ENCODE measurements at regions not wholly inside any gene's neighbourhood (a gene's known extent, or its start where the extent isn't known, plus 50 kb on each side); places are given as distances from the start of the nearest gene placed in this dataset.

DNA sequence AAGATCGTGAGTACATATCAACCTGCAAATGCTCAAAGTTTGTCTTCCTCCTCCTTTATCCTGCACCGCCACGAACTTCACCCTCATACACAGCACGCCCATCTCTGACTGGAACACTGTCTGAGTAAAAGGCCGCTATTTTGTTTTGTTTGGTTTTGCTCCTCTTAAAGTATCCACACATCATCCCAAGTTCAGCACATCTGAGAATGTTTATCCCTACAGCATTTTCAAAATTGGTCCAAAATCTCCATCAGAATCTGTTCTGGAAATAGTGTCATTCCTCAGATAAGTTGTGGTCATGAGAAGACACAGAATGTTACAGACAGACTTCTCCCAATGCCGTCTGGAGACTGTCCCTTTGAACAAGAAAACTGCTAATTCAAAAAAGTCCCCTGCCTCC lies 251.6 kb upstream of the ARID1B start:
- Mint-ChIP-seq H3K36me3 (no peaks in the 10 kb centered on the region), H3K27me3 (no peaks in the 10 kb centered on the region), H3K27ac (no peak overlapping the region), H3K9me3 (peaks cover 0 to 7% (median under 1%) of the 10 kb centered on the region in 7 donors), H3K4me3 (no peak overlapping the region), H3K4me1 (peaks cover 0 to 2% (median 0%) of the 10 kb centered on the region in 4 donors)
- DNase-seq (no peak), ATAC-seq (ENCODE audit: low read depth in 2 of 2) (no peak)
- no peaks in the 10 kb centered on the region for H3K4me1 ChIP-seq (ENCODE audit: control insufficient read depth, insufficient read depth, low read length, poor library complexity, severe bottlenecking)
- no peak overlapping the region for H3K4me3 ChIP-seq (ENCODE audit: low read depth, low read length)
- no peaks in the 10 kb centered on the region for H3K9me3 ChIP-seq (ENCODE audit: control insufficient read depth in 2 of 2, low read length in 2 of 2)
- no peak overlapping the region for H3K27ac ChIP-seq (ENCODE audit: insufficient read depth, low read length, poor library complexity, severe bottlenecking)
- no peaks in the 10 kb centered on the region for H3K36me3 ChIP-seq (ENCODE audit: control insufficient read depth, insufficient read depth, low read length)
- peaks cover 2% of the 10 kb centered on the region for H3K27me3 ChIP-seq (ENCODE audit: control insufficient read depth, insufficient read depth, low read length)

DNA sequence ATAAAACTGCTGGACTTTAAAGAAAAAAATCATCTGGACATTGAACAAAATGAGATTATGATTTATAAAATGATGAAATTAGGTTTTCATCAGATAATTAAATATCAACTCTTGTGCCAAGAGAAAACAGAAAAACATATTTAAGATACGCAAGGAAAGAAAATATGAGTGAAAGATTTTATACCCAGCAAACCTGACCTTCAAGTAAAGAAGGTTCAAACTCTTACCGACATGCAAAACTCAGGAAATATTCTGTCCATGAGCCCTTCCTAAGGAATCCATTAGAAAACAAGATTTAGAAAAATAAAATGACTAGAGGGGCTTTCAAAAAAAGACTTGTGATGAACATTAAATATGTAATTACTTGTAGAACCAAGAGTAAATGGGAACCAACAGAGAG lies 257.2 kb upstream of the ARID1B start:
- Mint-ChIP-seq H3K4me1 (no peaks in the 10 kb centered on the region), H3K27ac (no peak overlapping the region), H3K36me3 (peaks cover 5% of the 10 kb centered on the region), H3K4me3 (no peak overlapping the region), H3K27me3 (no peaks in the 10 kb centered on the region), H3K9me3 (peaks cover 0 to 13% (median 8%) of the 10 kb centered on the region in 7 donors)
- ATAC-seq (ENCODE audit: low read depth in 2 of 2) (no peak), DNase-seq (no peak)
- Histone ChIP-seq H3K27ac (ENCODE audit: insufficient read depth, low read length, poor library complexity, severe bottlenecking) (no peak overlapping the region), H3K36me3 (ENCODE audit: control insufficient read depth, insufficient read depth, low read length) (no peaks in the 10 kb centered on the region), H3K27me3 (ENCODE audit: control insufficient read depth, insufficient read depth, low read length) (no peaks in the 10 kb centered on the region), H3K9me3 (ENCODE audit: control insufficient read depth in 2 of 2, low read length in 2 of 2) (peaks cover 0 to 2% of the 10 kb centered on the region in 2 experiments), H3K4me1 (ENCODE audit: control insufficient read depth, insufficient read depth, low read length, poor library complexity, severe bottlenecking) (no peaks in the 10 kb centered on the region), H3K4me3 (ENCODE audit: low read depth, low read length) (no peak overlapping the region)

DNA sequence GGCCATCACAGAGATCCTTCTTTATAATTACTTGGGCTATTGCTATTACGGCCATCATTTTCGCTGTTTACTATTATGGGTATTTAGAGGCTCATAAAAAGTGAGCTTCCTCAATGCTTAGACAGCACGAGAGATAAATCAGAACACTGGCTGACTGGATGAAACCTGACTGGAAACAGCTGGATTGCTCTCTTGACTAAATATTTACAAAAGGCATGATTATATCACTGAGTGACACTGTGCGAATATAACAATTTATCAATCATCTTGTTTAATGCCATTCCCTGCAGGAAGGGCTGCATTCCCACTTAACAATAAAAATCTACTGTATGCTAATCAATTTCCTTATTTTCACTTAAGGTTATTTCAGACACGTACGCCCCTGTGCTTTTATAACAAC lies 260.1 kb upstream of the ARID1B start:
- no peak overlapping the region for H3K4me3 Mint-ChIP-seq
- peaks cover 5% of the 10 kb centered on the region for H3K27me3 Mint-ChIP-seq
- H3K36me3 Mint-ChIP-seq, result peaks cover 5% of the 10 kb centered on the region
- H3K4me3 ChIP-seq (ENCODE audit: low read depth, low read length), result no peak overlapping the region
- H3K27ac Mint-ChIP-seq, result no peak overlapping the region
- peaks cover 0 to 2% of the 10 kb centered on the region in 2 experiments for H3K9me3 ChIP-seq (ENCODE audit: control insufficient read depth in 2 of 2, low read length in 2 of 2)
- H3K9me3 Mint-ChIP-seq, result peaks cover 0 to 13% (median 8%) of the 10 kb centered on the region in 7 donors
- no peaks in the 10 kb centered on the region for H3K36me3 ChIP-seq (ENCODE audit: control insufficient read depth, insufficient read depth, low read length)
- peaks cover 3% of the 10 kb centered on the region for H3K27me3 ChIP-seq (ENCODE audit: control insufficient read depth, insufficient read depth, low read length)
- ATAC-seq (ENCODE audit: low read depth in 2 of 2) (no peak), DNase-seq (no peak)
- no peak overlapping the region for H3K27ac ChIP-seq (ENCODE audit: insufficient read depth, low read length, poor library complexity, severe bottlenecking)
- H3K4me1 Mint-ChIP-seq, result no peaks in the 10 kb centered on the region
- no peaks in the 10 kb centered on the region for H3K4me1 ChIP-seq (ENCODE audit: control insufficient read depth, insufficient read depth, low read length, poor library complexity, severe bottlenecking)

DNA sequence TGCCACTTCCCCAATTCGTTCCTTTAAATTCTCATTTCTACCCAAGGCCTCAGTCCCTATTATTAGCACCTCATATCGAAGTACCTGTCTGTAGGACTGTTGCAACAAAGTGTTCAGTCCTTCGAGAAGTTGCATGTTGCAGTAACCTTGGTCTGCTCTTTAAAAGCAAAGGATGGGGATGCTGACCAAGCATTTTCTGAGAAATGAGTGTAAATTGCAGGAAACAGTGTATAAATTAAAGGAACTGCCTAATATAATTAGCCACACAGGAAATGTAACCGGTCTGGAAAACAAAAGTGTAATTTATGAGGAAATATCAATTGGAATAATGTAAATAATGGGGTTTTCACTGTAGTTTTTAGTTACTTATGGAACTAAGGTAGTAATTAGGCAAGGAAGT lies 261.9 kb upstream of the ARID1B start:
- H3K4me3 ChIP-seq (ENCODE audit: low read depth, low read length), result no peak overlapping the region
- no peaks in the 10 kb centered on the region for H3K4me1 ChIP-seq (ENCODE audit: control insufficient read depth, insufficient read depth, low read length, poor library complexity, severe bottlenecking)
- peaks cover 6% of the 10 kb centered on the region for H3K27me3 ChIP-seq (ENCODE audit: control insufficient read depth, insufficient read depth, low read length)
- H3K9me3 Mint-ChIP-seq, result peaks cover 0 to 10% (median 7%) of the 10 kb centered on the region in 7 donors
- H3K36me3 ChIP-seq (ENCODE audit: control insufficient read depth, insufficient read depth, low read length), result no peaks in the 10 kb centered on the region
- H3K27ac Mint-ChIP-seq, result no peak overlapping the region
- no peak overlapping the region for H3K4me3 Mint-ChIP-seq
- no peak overlapping the region for H3K27ac ChIP-seq (ENCODE audit: insufficient read depth, low read length, poor library complexity, severe bottlenecking)
- H3K36me3 Mint-ChIP-seq, result peaks cover 4% of the 10 kb centered on the region
- peaks cover 0 to 2% of the 10 kb centered on the region in 2 experiments for H3K9me3 ChIP-seq (ENCODE audit: control insufficient read depth in 2 of 2, low read length in 2 of 2)
- DNase-seq (no peak), ATAC-seq (ENCODE audit: low read depth in 2 of 2) (no peak)
- H3K27me3 Mint-ChIP-seq, result peaks cover 5% of the 10 kb centered on the region
- no peaks in the 10 kb centered on the region for H3K4me1 Mint-ChIP-seq

DNA sequence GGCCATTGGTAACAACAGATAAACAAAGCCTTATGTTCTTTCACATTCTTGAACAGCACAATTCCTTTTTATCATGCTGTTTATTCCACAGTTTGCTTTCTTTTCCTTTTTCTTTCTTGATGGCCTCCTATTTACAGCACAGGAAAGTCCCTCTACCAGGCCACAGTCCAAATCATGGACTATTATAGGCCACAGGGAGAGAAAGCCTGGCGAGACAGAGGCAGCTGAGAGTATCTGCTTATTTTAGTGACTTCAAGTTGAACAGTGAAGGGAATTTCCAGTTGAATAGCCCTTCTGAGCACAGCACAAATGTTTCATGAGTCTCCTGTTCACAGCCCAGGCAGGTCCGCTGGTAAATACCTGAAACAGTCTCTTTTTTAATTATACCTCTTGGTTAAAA lies 263.7 kb upstream of the ARID1B start:
- no peak overlapping the region for H3K27ac Mint-ChIP-seq
- no peaks in the 10 kb centered on the region for H3K9me3 ChIP-seq (ENCODE audit: control insufficient read depth in 2 of 2, low read length in 2 of 2)

DNA sequence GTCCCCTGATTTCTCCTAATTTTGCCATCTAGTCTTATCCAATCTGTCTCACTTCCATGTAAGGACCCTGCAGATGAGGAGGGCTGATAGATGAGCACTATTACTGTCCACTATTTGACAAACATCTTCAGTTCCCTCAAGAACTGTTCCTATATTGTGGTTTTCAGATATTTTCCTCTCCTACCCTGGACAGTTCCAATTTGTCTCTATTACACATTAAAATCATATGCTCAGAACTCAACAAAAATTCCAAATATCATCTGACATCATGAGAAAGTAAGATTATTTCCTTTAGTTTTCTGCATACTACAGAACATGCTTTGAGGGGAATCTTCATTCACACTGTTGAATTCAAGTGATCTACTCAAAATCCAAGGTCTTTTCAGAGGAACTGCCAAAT lies 265.6 kb upstream of the ARID1B start:
- Histone ChIP-seq H3K36me3 (ENCODE audit: control insufficient read depth, insufficient read depth, low read length) (no peaks in the 10 kb centered on the region), H3K27me3 (ENCODE audit: control insufficient read depth, insufficient read depth, low read length) (peaks cover 8% of the 10 kb centered on the region), H3K4me1 (ENCODE audit: control insufficient read depth, insufficient read depth, low read length, poor library complexity, severe bottlenecking) (no peaks in the 10 kb centered on the region), H3K4me3 (ENCODE audit: low read depth, low read length) (no peak overlapping the region), H3K9me3 (ENCODE audit: control insufficient read depth in 2 of 2, low read length in 2 of 2) (no peaks in the 10 kb centered on the region), H3K27ac (ENCODE audit: insufficient read depth, low read length, poor library complexity, severe bottlenecking) (no peak overlapping the region)
- Mint-ChIP-seq H3K27me3 (peaks cover 10% of the 10 kb centered on the region), H3K36me3 (no peaks in the 10 kb centered on the region), H3K9me3 (peaks cover 0 to 2% (median 0%) of the 10 kb centered on the region in 7 donors), H3K4me1 (no peaks in the 10 kb centered on the region), H3K27ac (no peak overlapping the region), H3K4me3 (no peak overlapping the region)
- DNase-seq (no peak), ATAC-seq (ENCODE audit: low read depth in 2 of 2) (no peak)

More for the DNA sequence above, 263.7 kb upstream of the ARID1B start:
- peaks cover 8% of the 10 kb centered on the region for H3K27me3 ChIP-seq (ENCODE audit: control insufficient read depth, insufficient read depth, low read length)
- Mint-ChIP-seq H3K27me3 (peaks cover 5% of the 10 kb centered on the region), H3K36me3 (no peaks in the 10 kb centered on the region), H3K9me3 (peaks cover 0 to 5% (median 2%) of the 10 kb centered on the region in 7 donors), H3K4me1 (no peaks in the 10 kb centered on the region), H3K4me3 (no peak overlapping the region)
- H3K36me3 ChIP-seq (ENCODE audit: control insufficient read depth, insufficient read depth, low read length), result no peaks in the 10 kb centered on the region
- no peak overlapping the region for H3K27ac ChIP-seq (ENCODE audit: insufficient read depth, low read length, poor library complexity, severe bottlenecking)
- H3K4me3 ChIP-seq (ENCODE audit: low read depth, low read length), result no peak overlapping the region
- no peaks in the 10 kb centered on the region for H3K4me1 ChIP-seq (ENCODE audit: control insufficient read depth, insufficient read depth, low read length, poor library complexity, severe bottlenecking)
- ATAC-seq (ENCODE audit: low read depth in 2 of 2) (no peak), DNase-seq (no peak)

DNA sequence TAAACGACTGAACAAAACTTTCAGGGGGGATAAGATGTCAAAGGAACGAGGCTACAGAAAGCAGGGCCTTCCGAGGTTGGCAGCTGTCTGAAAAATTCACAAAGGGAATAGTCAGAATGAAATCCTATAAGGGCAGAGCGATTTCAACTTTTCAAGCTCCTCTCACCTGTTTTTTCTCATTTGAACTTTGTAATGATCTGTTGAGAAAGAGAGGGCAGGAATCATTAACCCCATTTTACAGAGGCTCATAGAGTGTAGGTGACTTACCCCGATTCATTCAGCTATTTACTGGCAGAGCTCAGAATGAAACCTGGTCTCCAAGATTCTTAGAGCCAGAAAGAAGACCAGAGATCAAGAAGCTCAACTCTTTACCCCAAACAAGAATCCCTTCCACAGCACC lies 266.1 kb upstream of the ARID1B start:
- ATAC-seq (ENCODE audit: low read depth in 2 of 2) (no peak), DNase-seq (no peak)
- no peak overlapping the region for H3K27ac Mint-ChIP-seq
- peaks cover 10% of the 10 kb centered on the region for H3K27me3 Mint-ChIP-seq
- no peaks in the 10 kb centered on the region for H3K36me3 Mint-ChIP-seq
- H3K4me3 ChIP-seq (ENCODE audit: low read depth, low read length), result no peak overlapping the region
- no peaks in the 10 kb centered on the region for H3K4me1 ChIP-seq (ENCODE audit: control insufficient read depth, insufficient read depth, low read length, poor library complexity, severe bottlenecking)
- H3K4me3 Mint-ChIP-seq, result no peak overlapping the region
- H3K27ac ChIP-seq (ENCODE audit: insufficient read depth, low read length, poor library complexity, severe bottlenecking), result no peak overlapping the region
- H3K9me3 Mint-ChIP-seq, result peaks cover 0 to 2% (median 0%) of the 10 kb centered on the region in 7 donors
- H3K36me3 ChIP-seq (ENCODE audit: control insufficient read depth, insufficient read depth, low read length), result no peaks in the 10 kb centered on the region
- H3K4me1 Mint-ChIP-seq, result no peaks in the 10 kb centered on the region
- no peaks in the 10 kb centered on the region for H3K9me3 ChIP-seq (ENCODE audit: control insufficient read depth in 2 of 2, low read length in 2 of 2)
- peaks cover 8% of the 10 kb centered on the region for H3K27me3 ChIP-seq (ENCODE audit: control insufficient read depth, insufficient read depth, low read length)

DNA sequence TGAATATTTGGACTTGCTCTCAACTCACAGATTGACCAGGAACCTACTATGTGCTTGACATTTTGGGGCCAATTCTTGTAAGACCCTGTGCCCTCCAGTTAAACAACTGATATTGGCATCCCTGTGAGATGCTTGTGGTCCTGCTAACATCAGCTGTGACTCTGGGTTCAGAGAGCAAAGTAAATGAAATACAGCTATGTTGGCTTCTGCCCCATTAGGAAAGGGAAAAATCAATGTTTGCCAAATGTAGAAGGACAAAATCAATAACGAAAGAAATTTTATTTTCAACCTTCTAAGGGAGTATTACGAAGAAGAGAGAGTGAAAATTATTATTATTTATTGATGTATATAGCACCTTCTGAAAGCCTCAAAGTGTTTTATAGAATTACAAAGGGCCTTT lies 266.9 kb upstream of the ARID1B start:
- no peaks in the 10 kb centered on the region for H3K36me3 ChIP-seq (ENCODE audit: control insufficient read depth, insufficient read depth, low read length)
- H3K27ac ChIP-seq (ENCODE audit: insufficient read depth, low read length, poor library complexity, severe bottlenecking), result no peak overlapping the region
- Mint-ChIP-seq H3K36me3 (no peaks in the 10 kb centered on the region), H3K27ac (no peak overlapping the region), H3K4me1 (no peaks in the 10 kb centered on the region), H3K27me3 (peaks cover 10% of the 10 kb centered on the region), H3K9me3 (peaks cover 0 to 2% (median 0%) of the 10 kb centered on the region in 7 donors), H3K4me3 (no peak overlapping the region)
- ATAC-seq (ENCODE audit: low read depth in 2 of 2) (no peak), DNase-seq (no peak)
- no peaks in the 10 kb centered on the region for H3K9me3 ChIP-seq (ENCODE audit: control insufficient read depth in 2 of 2, low read length in 2 of 2)
- no peaks in the 10 kb centered on the region for H3K4me1 ChIP-seq (ENCODE audit: control insufficient read depth, insufficient read depth, low read length, poor library complexity, severe bottlenecking)
- peaks cover 8% of the 10 kb centered on the region for H3K27me3 ChIP-seq (ENCODE audit: control insufficient read depth, insufficient read depth, low read length)
- no peak overlapping the region for H3K4me3 ChIP-seq (ENCODE audit: low read depth, low read length)

Data from CD4-positive, CD25-positive, alpha-beta regulatory T cell (primary cell).